Left renal cortex interstitium (tissue), 4 donors: ENCODE measurements at regions not wholly inside any gene's neighbourhood (a gene's known extent, or its start where the extent isn't known, plus 50 kb on each side); places are given as distances from the start of the nearest gene placed in this dataset.
"Not testable (repeated sequence)": the region's sequence is repeated elsewhere in the genome, so short reads cannot be mapped to it uniquely, and the experiment has no call there.

Experiments
- DNase-seq, 4 donors: peaks; one replicate each; pipeline ENCODE4 v3.0.0-alpha.2; 2013; ENCODE audit warnings: low read depth in 4 of 4, low spot score in 2 of 4, missing footprints in 1 of 4

DNA sequence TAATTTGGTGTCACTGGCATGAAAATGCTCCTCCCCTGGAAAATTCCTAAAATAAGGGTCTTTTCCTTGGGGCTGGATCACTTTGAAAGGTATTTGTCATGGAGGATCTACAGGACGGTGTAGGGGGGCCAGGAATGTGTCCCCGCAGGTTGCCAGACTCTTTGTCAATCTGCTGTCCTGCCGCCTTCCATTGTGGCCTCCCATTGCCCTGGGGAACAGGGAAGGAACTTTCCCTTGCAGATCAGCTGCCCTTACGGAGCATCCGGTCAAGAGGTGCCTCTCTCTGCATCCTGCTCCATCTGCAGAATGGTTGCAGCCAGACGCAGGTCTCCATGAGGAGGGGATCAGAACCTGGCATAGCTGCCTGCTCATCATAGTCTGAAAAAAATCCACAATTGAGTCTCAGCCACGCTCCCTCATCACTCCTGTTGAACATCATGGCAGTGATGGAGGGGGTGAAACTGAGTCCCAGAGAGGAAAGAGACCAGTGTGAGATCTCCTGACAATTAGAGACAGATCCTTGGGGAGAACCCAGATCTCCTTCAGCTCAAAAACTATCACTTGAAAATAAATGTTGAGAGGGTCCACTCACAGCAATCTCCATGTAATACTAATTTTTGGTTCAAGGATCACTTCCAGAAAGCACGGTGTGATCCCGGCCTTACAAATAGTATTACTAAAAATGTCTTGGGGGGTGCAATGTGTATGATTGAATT lies 244.8 kb downstream of the MYCN start:
- DNase-seq: no peak

DNA sequence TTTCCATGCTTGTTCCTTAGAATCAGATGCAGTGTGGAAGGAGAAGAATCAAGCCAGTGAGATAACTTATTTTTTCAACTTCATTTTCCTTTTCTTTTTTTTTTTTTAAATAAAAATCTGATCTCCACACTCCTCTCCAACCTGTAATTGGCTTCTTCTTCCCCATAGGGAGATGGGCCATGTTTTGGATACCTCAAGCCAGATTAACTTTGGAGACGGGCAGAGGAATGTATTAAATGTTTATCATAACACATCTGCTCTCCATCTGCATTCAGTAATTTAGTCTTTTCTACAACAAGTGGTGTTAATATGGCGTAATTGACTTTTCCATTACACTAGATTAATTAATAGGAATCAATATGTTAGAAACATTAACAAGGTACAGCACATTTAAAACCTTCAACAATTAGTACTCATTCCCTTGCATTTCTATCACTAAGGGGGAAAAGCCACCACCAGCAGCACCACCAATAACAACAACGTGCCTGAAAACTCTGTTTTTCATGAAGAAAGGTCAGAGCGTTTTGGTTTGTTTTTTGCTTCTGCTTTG lies 244.1 kb downstream of the MYCN start:
- DNase-seq: no peak

DNA sequence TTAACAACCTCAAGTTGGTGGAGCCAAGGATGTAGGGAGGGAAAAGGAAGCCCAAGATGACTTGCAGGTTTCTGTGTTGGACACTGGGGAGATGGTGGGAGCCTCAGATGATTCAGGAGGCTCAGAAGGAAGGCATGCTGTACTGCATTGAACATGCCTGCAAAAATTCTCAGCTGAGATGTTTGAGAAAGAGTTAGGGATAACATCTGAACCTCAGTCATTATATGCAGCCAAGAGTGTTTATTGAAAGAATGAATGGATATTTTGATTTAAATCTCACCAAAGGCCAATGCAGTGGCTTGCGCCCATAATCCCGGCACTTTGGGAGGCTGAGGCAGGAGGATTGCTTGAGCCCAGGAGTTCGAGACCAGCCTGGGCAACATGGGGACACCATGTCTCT lies 243.0 kb downstream of the MYCN start:
- no peak for DNase-seq

DNA sequence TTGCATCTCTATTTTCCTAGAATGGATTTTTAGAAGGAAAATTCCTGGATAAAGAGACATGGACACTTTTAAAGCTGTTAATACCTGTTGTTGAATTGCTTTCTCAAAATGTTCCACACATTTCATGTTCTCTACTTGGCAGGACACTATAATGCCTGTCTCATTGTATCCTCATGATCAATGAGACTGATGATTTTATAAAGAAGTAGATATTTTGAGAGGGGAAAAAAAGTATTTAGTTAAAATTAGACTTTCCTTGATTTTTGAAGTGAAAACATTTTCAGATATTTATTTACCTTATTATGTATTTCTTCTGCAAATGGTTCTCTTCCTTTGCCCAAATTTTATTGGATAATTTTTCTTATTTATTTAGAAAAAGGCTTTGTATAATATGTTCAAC lies 242.5 kb downstream of the MYCN start:
- no peak for DNase-seq

DNA sequence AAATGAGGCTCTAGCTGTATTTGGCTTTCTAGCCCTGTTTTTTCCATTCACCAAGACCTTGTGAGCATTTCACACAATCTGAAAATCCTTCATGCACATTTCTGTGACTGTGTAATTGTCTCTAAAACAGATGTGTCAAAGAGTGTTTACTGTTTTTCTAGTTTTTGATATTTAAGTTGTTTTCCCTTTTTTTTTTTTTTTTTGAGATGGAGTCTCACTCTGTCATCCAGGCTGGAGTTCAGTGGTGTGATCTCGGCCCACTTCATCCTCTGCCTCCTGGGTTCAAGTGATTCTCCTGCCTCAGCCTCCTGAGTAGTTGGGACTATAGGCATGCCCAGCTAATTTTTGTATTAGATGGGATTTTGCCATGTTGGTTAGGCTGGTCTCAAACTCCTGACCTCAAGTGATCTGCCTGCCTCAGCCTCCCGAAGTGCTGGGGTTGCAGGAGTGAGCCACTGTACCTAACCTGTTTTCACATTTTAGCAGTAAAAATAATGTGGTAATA lies 242.0 kb downstream of the MYCN start:
- not testable (repeated sequence) for DNase-seq

DNA sequence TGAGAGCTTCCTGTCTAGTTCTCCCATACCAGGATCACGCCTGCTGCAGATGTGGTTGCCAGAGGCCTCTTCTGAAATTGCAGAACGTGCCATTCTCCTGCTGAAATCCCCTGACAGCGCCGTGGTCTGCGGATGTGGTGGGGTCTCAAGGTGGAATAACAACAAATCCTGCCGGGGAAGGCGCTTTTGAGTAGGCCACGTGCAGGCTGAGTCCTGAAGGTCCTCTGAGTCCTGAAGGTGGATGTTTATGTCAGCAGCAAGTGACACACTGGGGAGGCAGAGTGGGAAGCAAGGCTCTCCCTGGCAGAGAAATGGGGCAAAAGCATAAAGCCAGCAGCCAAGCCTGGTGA lies 241.4 kb downstream of the MYCN start:
- no peak for DNase-seq

DNA sequence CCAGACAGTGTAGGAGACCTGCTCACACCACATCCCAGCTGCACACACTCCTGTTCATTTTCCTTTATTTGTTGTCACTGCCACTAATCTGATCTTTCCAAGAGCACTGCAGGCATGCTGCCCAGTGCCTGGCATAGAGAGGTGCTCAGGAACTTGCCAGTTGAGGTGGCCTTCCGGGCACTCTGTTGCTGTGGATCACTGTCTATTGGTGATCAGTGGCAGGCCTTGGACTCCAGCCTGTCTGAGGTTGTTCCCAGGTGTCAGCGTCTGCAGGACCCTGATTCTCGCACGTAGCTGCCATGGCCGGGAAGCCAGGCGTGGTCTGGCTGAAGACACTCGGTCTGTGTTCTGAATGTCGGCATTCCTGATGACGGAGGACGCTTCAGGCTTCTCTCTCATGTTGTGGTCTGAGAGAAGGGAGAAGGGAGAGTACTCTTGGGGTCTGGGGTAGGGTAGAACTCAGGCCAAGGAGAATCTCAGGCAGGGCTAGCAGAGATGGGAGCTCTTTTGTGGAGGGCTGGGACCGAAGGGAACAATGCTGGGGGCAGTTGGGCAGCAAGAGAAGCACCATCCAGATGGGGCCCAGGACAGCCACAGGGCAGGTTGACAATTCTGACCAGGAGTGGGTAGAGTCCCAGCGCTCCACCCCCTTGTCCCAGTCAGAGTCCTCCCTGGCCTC lies 240.9 kb downstream of the MYCN start:
- DNase-seq: no peak

DNA sequence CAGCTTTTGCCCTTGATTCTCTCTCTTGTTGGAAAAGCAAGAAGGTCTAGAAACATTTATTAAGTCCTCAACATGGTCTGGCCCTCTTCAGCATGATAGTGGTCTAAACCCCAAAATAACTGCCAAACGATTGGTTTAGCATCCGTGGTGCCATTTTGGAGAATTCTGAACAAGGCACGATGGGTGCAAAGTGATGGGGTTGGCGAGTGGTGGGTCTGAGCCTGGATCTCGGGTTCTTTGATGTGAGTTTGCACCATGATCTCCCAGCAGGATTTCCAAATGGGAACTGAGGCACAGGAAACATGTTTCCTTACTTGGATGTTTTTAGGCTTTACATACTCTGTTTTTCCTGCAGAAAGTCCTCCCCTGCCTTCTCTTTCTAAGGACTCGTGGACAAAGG lies 240.3 kb downstream of the MYCN start:
- DNase-seq: no peak

DNA sequence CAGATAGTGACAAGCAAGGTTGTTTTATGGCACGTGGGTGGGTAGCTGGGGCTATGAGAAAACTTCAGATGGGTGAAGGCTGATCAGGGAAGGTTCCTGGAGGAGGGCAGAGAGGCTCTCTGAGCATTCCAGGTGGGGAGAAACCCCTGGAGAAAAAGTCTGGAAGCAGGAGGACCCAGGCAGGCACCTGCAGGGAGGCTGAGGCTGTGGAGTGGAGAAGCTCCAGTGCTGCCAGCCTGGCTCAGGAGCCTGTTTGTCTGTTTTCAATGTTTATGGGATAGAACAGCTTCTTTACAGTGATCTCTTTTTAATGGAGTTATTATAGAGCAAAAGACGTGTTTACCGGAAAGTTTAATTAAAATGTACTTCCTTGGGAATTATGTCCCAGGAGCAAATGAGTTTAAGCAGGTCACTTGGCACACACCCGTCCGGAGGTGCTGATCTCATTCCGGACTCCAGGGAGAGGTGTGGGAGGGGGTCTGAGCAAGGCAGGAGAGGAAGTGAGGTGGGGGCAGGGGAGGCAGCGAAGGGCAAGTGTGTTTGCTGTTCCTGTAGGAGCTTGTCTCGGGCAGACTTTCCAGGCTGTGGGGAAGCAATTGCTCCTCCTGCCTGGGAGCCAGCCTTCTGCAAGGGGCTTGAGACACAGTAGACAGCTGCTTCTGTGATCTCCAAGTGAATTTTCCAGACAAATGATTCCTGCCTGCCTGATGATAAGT lies 239.5 kb downstream of the MYCN start:
- DNase-seq: no peak

DNA sequence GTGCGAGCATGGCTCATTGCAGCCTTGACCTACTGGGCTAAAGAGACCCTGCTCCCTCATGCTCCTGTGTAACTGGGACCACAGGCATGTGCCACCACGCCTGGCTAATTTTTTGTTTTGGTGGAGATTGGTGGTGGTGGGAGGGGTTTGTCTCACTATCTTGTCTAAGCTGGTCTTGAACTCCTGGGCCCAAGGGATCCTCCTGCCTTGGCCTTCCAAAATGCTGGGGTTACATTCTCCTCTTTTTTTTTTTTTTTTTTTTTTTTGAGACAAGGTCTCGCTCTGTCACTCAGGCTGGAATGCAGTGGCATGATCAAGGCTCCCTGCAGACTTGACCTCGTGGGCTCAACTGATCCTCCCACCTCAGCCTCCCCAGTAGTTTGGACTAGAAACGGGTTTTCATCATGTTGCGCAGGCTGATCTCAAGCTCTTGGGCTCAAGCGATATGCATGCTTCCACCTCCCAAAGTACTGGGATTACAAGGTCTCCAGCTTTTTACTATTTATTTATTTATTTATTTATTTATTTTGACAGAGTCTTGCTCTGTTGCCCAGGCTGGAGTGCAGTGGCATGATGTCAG lies 238.3 kb downstream of the MYCN start:
- DNase-seq: no peak

DNA sequence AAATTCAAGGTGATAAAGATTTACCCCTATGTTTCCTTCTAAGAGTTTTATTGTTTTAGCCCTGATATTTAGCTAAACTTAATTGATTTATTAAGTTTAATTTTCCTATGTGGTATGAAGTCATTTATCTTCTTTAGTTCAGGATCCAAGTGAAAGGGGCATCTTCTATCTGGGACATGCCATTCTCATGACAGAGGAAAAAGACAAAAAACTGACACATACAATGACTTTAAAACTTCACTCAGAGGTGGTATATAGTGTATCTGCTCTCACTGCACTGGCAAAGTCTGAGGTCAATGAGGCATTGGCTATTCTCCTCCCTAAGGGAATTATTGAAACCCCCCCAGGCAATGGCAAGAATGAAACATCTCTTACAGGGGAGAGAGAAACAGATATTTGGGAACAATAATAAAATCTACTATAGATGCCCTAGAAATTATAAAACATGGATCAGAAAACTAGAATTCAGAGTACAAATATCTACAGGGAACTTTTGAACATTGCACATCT lies 237.4 kb downstream of the MYCN start:
- no peak for DNase-seq

DNA sequence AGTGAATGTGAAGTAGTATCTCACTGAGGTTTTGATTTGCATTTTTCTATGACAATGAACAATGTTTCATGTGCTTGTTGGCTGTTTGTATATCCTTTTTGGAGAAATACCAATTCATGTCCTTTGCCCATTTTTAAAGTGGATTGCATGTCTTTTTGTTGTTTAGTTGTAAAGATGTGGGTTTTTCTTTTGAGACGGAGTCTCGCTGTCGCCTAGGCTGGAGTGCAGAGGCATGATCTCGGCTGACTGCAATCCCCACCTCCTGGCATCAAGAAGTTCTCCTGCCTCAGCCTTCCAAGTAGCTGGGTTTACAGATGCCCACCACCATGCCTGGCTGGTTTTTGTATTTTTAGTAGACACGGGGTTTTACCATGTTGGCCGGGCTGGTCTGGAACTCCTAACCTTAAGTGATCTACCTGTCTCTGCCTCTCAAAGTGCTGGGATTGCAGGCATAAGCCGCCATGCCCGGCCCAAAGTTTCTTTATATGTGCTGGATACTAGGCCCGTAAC lies 236.7 kb downstream of the MYCN start:
- DNase-seq: no peak

DNA sequence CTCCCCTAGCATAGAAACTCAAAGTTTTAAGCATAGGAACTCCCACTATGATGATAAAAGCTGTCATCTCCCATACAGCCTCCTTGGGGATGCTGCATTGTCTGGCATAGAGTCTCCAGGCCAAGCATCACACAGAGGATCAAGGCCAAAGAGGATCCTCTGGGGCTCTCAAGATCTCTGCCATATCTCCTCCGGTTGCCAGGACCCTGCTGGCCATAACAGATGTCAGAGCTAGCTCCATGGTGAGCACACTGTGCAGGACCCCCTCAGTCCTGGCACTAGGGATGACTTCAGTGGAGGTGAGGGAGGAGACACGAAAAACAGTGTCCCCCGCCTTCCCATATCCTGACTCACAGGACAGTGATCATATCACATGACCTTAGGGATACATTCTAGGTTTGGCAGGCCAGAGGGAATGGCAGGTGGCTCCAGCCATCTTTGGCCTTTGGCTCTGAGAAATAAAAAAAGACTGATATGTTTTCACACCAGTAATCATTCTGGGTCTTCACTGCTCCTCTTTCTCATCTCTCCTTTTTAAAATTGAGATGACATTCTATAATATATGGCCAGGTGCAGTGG lies 235.0 kb downstream of the MYCN start:
- DNase-seq: no peak

DNA sequence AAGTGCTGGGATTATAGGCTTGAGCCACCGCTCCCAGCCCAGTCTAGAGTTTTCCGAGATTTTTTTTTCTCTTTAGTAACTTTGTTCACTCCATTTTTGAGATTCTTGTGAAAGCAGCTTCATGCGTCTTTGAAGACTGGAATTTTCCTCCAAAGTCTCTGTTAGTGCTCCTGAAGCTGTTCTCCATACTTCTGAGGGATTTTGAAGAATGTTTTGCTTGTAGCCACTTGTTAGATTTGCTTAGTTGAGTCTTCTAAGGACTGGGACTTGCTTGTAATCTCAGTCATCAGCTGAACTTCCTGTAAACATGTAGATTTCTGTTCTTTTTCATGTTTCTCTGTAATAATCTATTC lies 234.3 kb downstream of the MYCN start:
- DNase-seq: no peak

DNA sequence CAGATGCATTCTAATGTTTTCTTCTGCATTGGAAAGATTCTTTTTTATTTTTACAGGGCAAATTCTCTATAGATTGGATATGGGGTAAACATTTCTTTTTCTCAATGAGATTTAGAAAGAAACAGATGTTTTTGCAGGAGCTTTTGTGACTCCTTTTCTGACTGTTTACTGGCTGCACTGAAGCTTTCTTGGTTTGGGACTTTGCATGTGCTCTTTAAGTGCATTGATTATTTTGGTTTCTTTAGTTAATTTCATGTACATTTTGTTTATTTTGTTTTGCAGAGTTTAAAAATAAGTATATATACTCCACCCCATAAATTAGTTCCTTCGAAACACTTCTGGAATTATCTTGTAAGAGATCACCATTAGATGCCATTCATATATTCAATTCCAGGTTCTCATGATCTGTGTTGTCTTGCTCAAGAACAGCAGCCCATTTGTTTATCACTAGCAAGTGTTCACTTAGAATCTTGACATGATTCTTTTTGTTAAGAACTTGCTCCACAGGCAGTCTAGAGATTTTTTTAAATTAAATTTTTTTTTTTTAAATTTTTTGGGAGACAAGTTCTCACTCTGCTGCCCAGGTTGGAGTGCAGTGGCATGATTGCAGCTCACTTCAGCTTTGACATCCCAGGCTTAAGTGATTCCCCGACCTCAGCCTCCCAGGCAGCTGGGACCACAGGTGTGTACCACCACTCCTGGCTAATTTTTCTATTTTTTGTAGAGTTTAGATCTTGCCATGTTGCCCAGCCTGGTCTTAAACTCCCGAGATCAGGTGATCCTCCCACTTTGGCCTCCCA lies 233.7 kb downstream of the MYCN start:
- DNase-seq: no peak

DNA sequence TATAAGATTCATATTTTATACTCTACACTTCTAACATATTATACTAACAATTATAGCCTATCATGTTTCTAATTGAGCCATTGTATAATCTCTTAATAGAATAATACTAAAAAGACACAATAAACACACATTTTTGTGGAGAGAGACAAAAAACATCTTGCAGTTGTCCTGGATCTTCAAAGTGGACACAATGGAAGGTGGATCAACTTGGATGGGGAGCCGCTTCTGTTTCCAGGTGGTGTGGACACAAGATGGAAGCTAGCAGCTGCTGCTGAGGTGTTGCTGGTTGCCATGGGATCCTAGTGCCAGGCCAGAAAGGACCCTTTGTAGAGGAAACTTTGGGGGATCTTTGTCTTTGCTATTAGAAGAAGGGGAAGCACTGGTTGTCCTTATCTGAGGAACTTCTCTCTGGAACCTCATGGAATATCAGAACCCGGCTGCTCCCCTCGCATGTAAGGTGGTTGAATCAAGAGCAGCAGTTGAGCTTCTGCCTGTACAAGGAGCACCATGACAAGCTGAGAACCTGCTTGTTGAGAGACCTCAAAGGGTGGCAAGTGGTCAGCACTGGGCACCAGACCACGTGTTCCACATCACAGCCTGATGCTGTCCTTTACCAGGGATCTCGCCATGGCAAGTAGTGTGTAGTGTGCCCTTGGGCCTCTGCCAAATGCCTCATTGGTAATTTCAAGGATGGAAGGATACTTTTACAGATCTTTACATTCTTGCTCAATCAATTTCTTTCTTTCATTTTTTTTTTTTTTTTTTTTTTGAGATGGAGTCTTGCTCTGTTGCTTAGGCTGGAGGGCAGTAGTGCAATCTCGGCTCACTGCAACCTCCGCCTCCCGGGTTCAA lies 232.2 kb downstream of the MYCN start:
- no peak for DNase-seq

DNA sequence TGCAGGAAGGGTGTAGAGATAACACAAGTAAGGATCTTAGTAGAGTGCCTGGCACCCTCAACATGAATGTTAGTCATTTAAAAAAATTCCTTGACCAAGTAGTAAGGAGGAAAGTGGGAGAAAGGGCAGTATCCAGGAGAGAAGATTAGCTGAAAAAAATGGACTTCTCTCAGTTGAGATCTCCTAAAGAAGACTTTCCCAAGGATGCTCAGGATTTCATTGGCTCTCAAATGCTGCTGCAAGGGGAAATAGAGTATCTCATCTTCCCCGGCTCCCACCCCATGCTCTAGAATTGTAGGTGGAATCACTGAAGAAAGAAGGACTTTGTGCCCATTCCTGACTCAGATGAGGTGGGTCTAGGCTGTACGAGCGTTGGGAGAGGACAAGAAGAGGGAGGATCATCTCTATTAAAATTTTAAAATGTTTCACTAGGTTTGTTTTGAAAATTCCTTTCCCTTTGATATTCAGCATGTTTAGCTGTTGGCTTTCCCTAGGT lies 231.1 kb downstream of the MYCN start:
- DNase-seq: no peak

DNA sequence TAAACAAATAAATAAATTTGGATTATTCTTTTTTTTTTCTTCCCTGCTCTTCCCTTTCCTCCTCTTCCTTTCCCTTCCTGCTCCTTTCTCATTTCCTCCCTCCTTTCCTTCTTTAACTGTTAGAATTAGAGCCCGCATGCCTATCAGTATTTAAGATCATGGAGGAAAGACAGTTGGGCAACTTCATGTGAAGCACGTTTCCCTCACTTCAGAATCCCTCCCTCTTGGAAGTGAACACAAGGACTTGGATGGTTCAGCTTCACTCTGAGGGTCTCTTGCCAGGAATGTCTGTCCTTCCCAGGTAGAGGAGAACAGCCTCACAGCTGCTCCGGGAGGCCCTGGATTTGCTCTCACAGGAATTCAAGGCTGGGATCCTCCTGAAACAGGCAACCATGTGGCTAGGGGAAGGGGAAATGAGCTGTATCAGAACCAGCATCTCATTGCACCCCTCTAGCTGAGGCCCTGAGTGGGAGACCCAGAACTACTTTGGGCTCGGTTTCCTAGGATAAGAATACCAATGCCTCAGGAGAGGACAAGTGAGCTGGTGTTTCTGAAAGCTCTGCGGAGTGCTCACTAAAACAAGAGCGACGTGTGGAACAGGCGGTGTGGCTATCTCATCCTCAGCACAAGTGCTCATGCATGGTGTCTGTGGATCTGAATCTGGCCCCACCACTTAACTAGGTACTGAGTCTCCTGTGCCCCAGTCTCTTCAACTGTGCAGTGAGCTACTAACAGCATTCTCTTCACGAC lies 230.5 kb downstream of the MYCN start:
- DNase-seq: no peak
